Vagina (tissue), 2 donors: ENCODE measurements at regions not wholly inside any gene's neighbourhood (a gene's known extent, or its start where the extent isn't known, plus 50 kb on each side); places are given as distances from the start of the nearest gene placed in this dataset.

Experiments used
- DNase-seq, 2 donors: peaks; one replicate each; pipeline ENCODE4 v3.0.0-alpha.2; 2017; ENCODE audit errors: extremely low spot score in 2 of 2
- H3K27ac ChIP-seq: fragments of 200-600 bp; sonication (generic); one replicate; pipeline ENCODE4 v1.5.1; 2019
- H3K27me3 ChIP-seq: fragments of 200-600 bp; sonication (generic); one replicate; pipeline ENCODE4 v1.5.1; 2019
- H3K36me3 ChIP-seq, 2 donors: fragments of 200-600 bp; sonication (generic); one replicate each; pipeline ENCODE4 v1.5.1; 2017 to 2019
- H3K4me1 ChIP-seq: fragments of 200-600 bp; sonication (generic); one replicate; pipeline ENCODE4 v1.5.1; 2019
- H3K4me3 ChIP-seq, 2 donors: fragments of 200-600 bp; sonication (generic); 1 replicate in 1 of 2; 2 replicates in 1 of 2; pipeline ENCODE4 v1.5.1; 2016 to 2019
- H3K9me3 ChIP-seq: fragments of 200-600 bp; sonication (generic); one replicate; pipeline ENCODE4 v1.5.1; 2019
- CTCF ChIP-seq, 3 experiments: fragments of 450-650 bp in 2 of 3; fragments of 200-600 bp in 1 of 3; sonication (generic) in 1 of 3; IDR thresholded peaks; one replicate each; pipeline ENCODE4 v1.5.1; 2017 to 2019; ENCODE audit warnings: antibody characterized with exemption in 3 of 3, mild to moderate bottlenecking in 2 of 3, moderate library complexity in 2 of 3
- POLR2A ChIP-seq, 2 donors: fragments of 450-650 bp; IDR thresholded peaks; one replicate each; pipeline ENCODE4 v1.6.1; 2017; ENCODE audit warnings: antibody characterized with exemption in 2 of 2, mild to moderate bottlenecking in 2 of 2, moderate library complexity in 2 of 2
- POLR2AphosphoS5 ChIP-seq, 2 donors: sonication (generic); formaldehyde crosslinking; IDR thresholded peaks; one replicate each; pipeline ENCODE4 v1.9.0; 2017; ENCODE audit warnings: antibody characterized with exemption in 2 of 2, mild to moderate bottlenecking in 2 of 2, low read depth in 1 of 2; ENCODE audit not compliant: insufficient read depth in 1 of 2
- intact Hi-C: fragments of 100-400 bp; cut with DNase I; formaldehyde crosslinking; loops from one replicate; pipeline ENCODE4 v1.15.1; 2023

GRCh38 chr1:194277927-194278326 is 1091.5 kb upstream of the B3GALT2 start:
- H3K9me3 ChIP-seq = no peaks in the 10 kb centered on the region
- no peak overlapping the region for H3K4me3 ChIP-seq
- no peaks in the 10 kb centered on the region for H3K36me3 ChIP-seq
- intact Hi-C loops = no loop called here
- no peaks in the 10 kb centered on the region for H3K4me1 ChIP-seq
- no peak overlapping the region for H3K27ac ChIP-seq
- DNase-seq = no peak
- no peak for TF ChIP-seq CTCF (IDR thresholded peaks at IDR 0.05)
- TF ChIP-seq POLR2A (IDR thresholded peaks at IDR 0.05) = no peak
- TF ChIP-seq POLR2AphosphoS5 (IDR thresholded peaks at IDR 0.05; ENCODE audit: insufficient read depth in 1 of 2, low read depth in 1 of 2) = no peak
- H3K27me3 ChIP-seq = no peaks in the 10 kb centered on the region

GRCh38 chr1:194273660-194274059 is 1087.2 kb upstream of the B3GALT2 start:
- no peak for DNase-seq
- intact Hi-C loops = no loop called here
- no peaks in the 10 kb centered on the region for H3K4me1 ChIP-seq
- TF ChIP-seq POLR2A (IDR thresholded peaks at IDR 0.05) (no peak), CTCF (IDR thresholded peaks at IDR 0.05) (no peak), POLR2AphosphoS5 (IDR thresholded peaks at IDR 0.05; ENCODE audit: insufficient read depth in 1 of 2, low read depth in 1 of 2) (no peak)
- no peaks in the 10 kb centered on the region for H3K27me3 ChIP-seq
- H3K4me3 ChIP-seq = no peak overlapping the region
- H3K27ac ChIP-seq = no peak overlapping the region
- no peaks in the 10 kb centered on the region for H3K36me3 ChIP-seq
- H3K9me3 ChIP-seq = no peaks in the 10 kb centered on the region

- no peaks in the 10 kb centered on the region for H3K9me3 ChIP-seq
- H3K4me3 ChIP-seq = no peak overlapping the region
- H3K27me3 ChIP-seq = no peaks in the 10 kb centered on the region
- intact Hi-C loops = no loop called here
- H3K4me1 ChIP-seq = no peaks in the 10 kb centered on the region
- H3K36me3 ChIP-seq = no peaks in the 10 kb centered on the region
- no peak for TF ChIP-seq CTCF (IDR thresholded peaks at IDR 0.05)
- no peak for TF ChIP-seq POLR2A (IDR thresholded peaks at IDR 0.05)
- no peak for TF ChIP-seq POLR2AphosphoS5 (IDR thresholded peaks at IDR 0.05; ENCODE audit: insufficient read depth in 1 of 2, low read depth in 1 of 2)
- H3K27ac ChIP-seq = no peak overlapping the region
- no peak for DNase-seq
Observed at GRCh38 chr1:194268839-194269238, 1082.4 kb upstream of the B3GALT2 start.

DNA sequence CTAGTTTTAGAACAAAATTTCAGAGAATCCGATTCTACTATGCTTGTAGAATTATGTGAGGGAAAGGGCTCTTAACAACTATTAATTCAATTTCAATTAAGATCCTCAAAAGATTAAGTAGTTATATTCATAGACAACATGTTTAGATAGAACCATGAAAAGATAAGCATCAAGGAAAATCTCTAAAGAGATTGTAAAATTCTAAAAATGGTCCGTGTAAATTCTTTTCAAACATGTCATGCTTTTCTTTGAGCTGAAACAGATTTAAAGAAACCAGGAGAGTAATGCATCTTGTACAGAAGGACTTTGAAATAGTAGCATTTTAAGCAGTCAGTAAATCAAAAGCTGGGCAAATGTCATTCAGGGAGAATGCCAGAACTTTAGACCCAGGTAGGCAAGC is 1080.6 kb upstream of the B3GALT2 start:
- H3K9me3 ChIP-seq = no peaks in the 10 kb centered on the region
- no peak overlapping the region for H3K4me3 ChIP-seq
- DNase-seq = no peak
- no peaks in the 10 kb centered on the region for H3K27me3 ChIP-seq
- intact Hi-C loops = no loop called here
- no peak overlapping the region for H3K27ac ChIP-seq
- no peaks in the 10 kb centered on the region for H3K36me3 ChIP-seq
- TF ChIP-seq CTCF (IDR thresholded peaks at IDR 0.05) = no peak
- no peak for TF ChIP-seq POLR2AphosphoS5 (IDR thresholded peaks at IDR 0.05; ENCODE audit: insufficient read depth in 1 of 2, low read depth in 1 of 2)
- TF ChIP-seq POLR2A (IDR thresholded peaks at IDR 0.05) = no peak
- no peaks in the 10 kb centered on the region for H3K4me1 ChIP-seq

DNA sequence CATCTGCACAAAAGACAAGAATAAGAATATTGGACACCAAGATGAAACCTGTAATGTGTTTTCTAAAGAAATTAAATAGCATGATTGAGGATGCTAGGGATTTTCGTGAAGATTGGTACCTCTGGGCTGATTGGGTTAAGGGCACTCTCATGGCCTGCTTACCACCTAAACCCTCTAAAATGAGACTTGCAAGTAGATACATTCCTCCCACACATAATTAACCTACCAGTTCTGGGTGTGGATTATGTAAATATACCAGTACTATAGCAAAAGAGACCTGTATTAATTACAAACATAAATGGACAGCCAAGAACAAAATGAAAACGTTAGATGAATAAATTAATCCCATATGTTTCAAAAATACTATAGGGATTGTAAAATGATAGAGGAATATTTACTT is 1069.6 kb upstream of the B3GALT2 start:
- no peak for DNase-seq
- no peak overlapping the region for H3K4me3 ChIP-seq
- no peaks in the 10 kb centered on the region for H3K27me3 ChIP-seq
- no peak overlapping the region for H3K27ac ChIP-seq
- intact Hi-C loops = no loop called here
- H3K9me3 ChIP-seq = no peaks in the 10 kb centered on the region
- no peaks in the 10 kb centered on the region for H3K36me3 ChIP-seq
- H3K4me1 ChIP-seq = no peaks in the 10 kb centered on the region
- no peak for TF ChIP-seq POLR2A (IDR thresholded peaks at IDR 0.05)
- no peak for TF ChIP-seq POLR2AphosphoS5 (IDR thresholded peaks at IDR 0.05; ENCODE audit: insufficient read depth in 1 of 2, low read depth in 1 of 2)
- TF ChIP-seq CTCF (IDR thresholded peaks at IDR 0.05) = no peak
